ENCODE measurements at regions not wholly inside any gene's neighbourhood (a gene's known extent, or its start where the extent isn't known, plus 50 kb on each side); places are given as distances from the start of the nearest gene placed in this dataset.

DNA sequence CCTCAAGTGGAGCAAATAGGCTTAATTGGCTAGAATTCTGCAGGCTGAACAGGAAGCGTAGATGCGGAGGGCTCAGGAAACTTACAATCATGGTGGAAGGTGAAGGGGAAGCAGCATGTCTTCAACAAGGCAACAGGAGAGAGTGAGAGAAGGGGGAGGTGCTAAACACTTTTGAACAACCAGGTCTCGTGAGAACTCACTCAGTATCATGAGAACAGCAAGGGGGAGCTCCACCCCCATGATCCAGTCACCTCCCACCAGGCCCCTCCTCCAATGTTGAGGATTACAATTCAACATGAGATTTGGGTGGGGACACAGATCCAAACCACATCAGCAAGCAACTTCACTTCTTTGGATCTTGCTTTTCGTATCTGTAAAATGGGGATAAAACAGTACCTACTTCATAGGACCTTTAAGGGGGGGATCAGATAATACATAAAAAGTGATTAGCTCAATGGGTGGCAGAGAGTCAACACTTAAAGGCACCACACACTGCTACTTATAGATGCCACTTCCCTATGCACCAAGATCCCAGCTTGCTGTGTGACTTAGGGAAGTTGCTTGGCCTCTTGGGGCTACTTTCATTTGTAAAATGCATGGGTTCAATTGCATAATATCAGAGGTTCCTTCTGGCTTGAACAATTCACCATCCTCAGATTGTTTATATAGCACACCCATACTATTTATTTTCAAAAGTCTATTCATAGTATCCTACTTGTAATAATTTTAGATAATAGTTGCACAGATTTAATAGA is 184.8 kb upstream of the RPH3A start:
- DNase-seq (ENCODE audit: low read depth, low spot score) = no peak
- no peak overlapping the region for H3K4me3 ChIP-seq (ENCODE audit: low read depth, low read length)
- CTCF ChIA-PET = no interaction called here
- TF ChIP-seq CTCF (IDR thresholded peaks at IDR 0.05; ENCODE audit: insufficient read depth, low read length, missing control alignments) = no peak
- POLR2A ChIA-PET = no interaction called here

- ChIA-PET POLR2A (no interaction called here), CTCF (no interaction called here)
- DNase-seq (ENCODE audit: low read depth, low spot score) = no peak
- H3K4me3 ChIP-seq (ENCODE audit: low read depth, low read length) = no peak overlapping the region
- TF ChIP-seq CTCF (IDR thresholded peaks at IDR 0.05; ENCODE audit: insufficient read depth, low read length, missing control alignments) = no peak
Measured at GRCh38 chr12:112607427-112607826, 184.1 kb upstream of the RPH3A start.

DNA sequence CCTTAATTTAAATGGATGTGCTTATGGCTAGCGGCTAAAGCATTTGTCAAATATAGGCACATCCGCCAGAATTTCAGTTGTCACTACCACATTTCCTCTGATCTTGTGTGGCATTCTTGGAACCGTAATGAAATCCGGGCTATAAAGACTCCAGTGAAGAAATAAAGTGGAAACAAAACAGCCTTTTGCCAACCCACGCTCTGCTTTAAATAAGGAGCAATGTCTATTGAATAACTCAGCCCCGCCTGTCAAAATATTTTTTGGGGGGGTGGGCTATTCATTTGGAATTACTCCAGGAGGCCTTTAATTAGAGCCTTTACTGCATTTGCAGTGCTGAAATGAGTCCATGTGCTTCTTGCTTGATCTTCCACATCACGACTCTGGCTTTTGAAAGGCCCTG is 179.6 kb upstream of the RPH3A start:
- POLR2A ChIA-PET = no interaction called here
- DNase-seq (ENCODE audit: low read depth, low spot score) = no peak
- no peak for TF ChIP-seq CTCF (IDR thresholded peaks at IDR 0.05; ENCODE audit: insufficient read depth, low read length, missing control alignments)
- CTCF ChIA-PET = no interaction called here
- H3K4me3 ChIP-seq (ENCODE audit: low read depth, low read length) = no peak overlapping the region

DNA sequence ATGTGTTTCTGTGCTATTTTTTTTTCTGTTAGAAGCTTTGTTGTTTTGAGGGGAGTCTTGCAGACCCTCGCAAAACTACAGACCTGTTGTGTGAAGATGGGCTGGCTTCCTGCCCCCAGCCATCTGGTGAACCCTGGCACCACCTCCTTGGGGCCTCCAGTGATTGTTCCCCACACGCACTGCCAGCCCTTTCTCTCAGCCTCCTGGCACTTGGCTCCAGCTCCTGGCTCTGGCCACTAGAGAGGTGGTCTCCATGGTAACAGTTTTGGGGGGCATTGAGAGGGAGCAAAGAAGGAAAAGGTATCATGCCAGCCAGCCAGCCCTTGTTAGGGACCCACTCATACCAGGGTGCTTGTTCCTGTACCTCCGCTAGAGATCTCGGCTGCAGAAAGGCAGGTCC is 176.4 kb upstream of the RPH3A start:
- POLR2A ChIA-PET = no interaction called here
- CTCF ChIA-PET = no interaction called here
- H3K4me3 ChIP-seq (ENCODE audit: low read depth, low read length) = no peak overlapping the region
- TF ChIP-seq CTCF (IDR thresholded peaks at IDR 0.05; ENCODE audit: insufficient read depth, low read length, missing control alignments) = no peak
- no peak for DNase-seq (ENCODE audit: low read depth, low spot score)

DNA sequence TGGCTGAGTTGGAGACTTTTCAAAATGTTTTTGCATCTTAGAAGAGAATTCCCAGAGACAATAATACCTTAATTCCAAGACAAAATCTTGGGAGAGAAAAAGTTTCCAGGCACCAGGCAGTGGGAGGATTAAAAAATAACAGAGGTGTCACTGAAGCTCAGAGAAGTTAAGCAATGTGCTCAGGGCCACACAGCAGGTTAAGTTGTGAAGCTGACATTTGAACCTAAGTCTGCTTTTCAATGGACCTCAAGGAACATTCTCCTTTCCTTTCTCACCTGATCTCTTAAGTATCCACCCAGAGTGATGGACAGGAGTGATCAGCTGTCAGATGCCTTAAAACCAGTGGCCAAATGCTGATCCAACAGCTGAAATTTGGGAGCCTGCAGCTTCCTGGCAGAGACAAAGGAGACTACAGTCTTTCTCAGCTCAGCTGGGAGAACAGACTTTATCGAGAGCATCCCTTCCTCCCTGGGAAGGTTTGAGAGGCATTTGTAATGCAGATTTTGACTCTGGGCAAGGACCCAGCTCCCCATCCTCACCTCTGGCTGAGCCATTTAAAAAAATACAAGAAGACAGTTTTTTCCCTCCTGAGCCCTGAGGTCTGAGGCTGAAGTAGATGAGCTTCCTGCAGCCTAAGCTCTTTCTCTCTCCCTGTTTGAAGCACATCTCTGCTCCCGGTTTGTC is 174.9 kb upstream of the RPH3A start:
- no peak overlapping the region for H3K4me3 ChIP-seq (ENCODE audit: low read depth, low read length)
- DNase-seq (ENCODE audit: low read depth, low spot score) = no peak
- POLR2A ChIA-PET = no interaction called here
- CTCF ChIA-PET = no interaction called here
- no peak for TF ChIP-seq CTCF (IDR thresholded peaks at IDR 0.05; ENCODE audit: insufficient read depth, low read length, missing control alignments)

DNA sequence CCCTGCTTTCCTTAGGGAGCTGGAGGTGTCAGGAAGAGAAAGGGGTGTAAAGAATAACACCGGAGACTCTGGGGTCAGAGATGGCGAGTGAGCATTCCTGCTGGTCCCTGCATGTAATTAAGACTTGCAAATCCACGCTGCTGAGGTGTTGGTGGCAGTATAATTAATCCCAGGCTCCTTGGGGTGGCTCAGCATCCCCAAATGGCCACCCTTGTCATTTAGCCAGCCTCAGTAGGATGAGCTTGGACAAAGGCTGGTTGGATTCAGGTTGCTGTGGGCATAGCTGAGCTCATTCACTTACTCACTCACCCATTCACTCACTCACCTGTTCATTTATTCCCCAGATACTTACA is 174.4 kb upstream of the RPH3A start:
- no peak for DNase-seq (ENCODE audit: low read depth, low spot score)
- TF ChIP-seq CTCF (IDR thresholded peaks at IDR 0.05; ENCODE audit: insufficient read depth, low read length, missing control alignments) = no peak
- ChIA-PET POLR2A (no interaction called here), CTCF (no interaction called here)
- H3K4me3 ChIP-seq (ENCODE audit: low read depth, low read length) = no peak overlapping the region

Measured in AG04449 (cell line).